B cell (primary cell): ENCODE measurements at regions not wholly inside any gene's neighbourhood (a gene's known extent, or its start where the extent isn't known, plus 50 kb on each side); places are given as distances from the start of the nearest gene placed in this dataset.

Source experiments
- ATAC-seq: fragments of 200-7000 bp; cut with Tn5 transposase; one replicate; pipeline ENCODE4 v1.10.0; 2021; ENCODE audit warnings: low read depth, mild to moderate bottlenecking, moderate number of reproducible peaks, moderate library complexity
- CTCF ChIA-PET: fragments of 350-600 bp; sonication (Branson Sonifier 250); formaldehyde crosslinking; loops from one replicate; lab custom pipeline; 2021; ENCODE audit warnings: antibody characterized with exemption, inconsistent platforms; lab: Charles Lee
- POLR2A ChIA-PET: fragments of 350-600 bp; sonication (Branson Sonifier 250); formaldehyde crosslinking; loops from one replicate; lab custom pipeline; 2021; ENCODE audit warnings: antibody characterized with exemption; lab: Charles Lee
- DNase-seq: peaks from one replicate; pipeline ENCODE4 v3.0.0; 2013
- H2AFZ ChIP-seq: 2 replicates; pipeline ENCODE4 v1.6.1; 2012; ENCODE audit warnings: mild to moderate bottlenecking, low read depth, low read length; ENCODE audit not compliant: insufficient read depth, poor library complexity, severe bottlenecking
- H3K27ac ChIP-seq, 2 donors: 1 replicate in 1 of 2; 2 replicates in 1 of 2; pipeline ENCODE4 v1.5.1; 2012 to 2013; ENCODE audit warnings: low read length in 2 of 2, mild to moderate bottlenecking in 2 of 2, moderate library complexity in 1 of 2
- H3K27me3 ChIP-seq, 4 experiments: fragments of 200-600 bp in 1 of 4; sonication (generic) in 1 of 4; replicated peaks in 1 of 4; 1 replicate in 2 of 4; 2 replicates in 2 of 4; pipeline versions ENCODE4 v1.6.1 to v1.7.0; 2013 to 2016; ENCODE audit warnings: low read length in 3 of 4, mild to moderate bottlenecking in 2 of 4, mixed read lengths in 1 of 4, moderate library complexity in 1 of 4; ENCODE audit not compliant: insufficient read depth in 4 of 4, control insufficient read depth in 3 of 4; ENCODE audit errors: control extremely low read depth in 1 of 4
- H3K36me3 ChIP-seq, 2 experiments: replicated peaks in 1 of 2; 1 replicate in 1 of 2; 2 replicates in 1 of 2; pipeline versions ENCODE4 v1.6.1 to v1.7.1; 2013; ENCODE audit warnings: low read length in 1 of 2; ENCODE audit not compliant: insufficient read depth in 2 of 2, control insufficient read depth in 1 of 2; ENCODE audit errors: control extremely low read depth in 1 of 2, extremely low read depth in 1 of 2
- H3K4me1 ChIP-seq, 2 donors: fragments of 200-600 bp in 1 of 2; sonication (generic) in 1 of 2; 1 replicate in 1 of 2; 2 replicates in 1 of 2; pipeline versions ENCODE4 v1.5.1 to v1.6.1; 2013 to 2017; ENCODE audit warnings: low read length in 2 of 2; ENCODE audit not compliant: control insufficient read depth in 2 of 2, insufficient read depth in 2 of 2
- H3K4me2 ChIP-seq: replicated peaks from 2 replicates; pipeline ENCODE3; 2012; ENCODE audit warnings: mild to moderate bottlenecking, low read depth, low read length; ENCODE audit not compliant: poor library complexity, severe bottlenecking
- H3K4me3 ChIP-seq, 5 experiments: fragments of 200-600 bp in 1 of 5; sonication (generic) in 1 of 5; 1 replicate in 3 of 5; 2 replicates in 2 of 5; pipeline versions ENCODE4 v1.5.1 to v1.7.0; 2011 to 2016; ENCODE audit warnings: low read length in 4 of 5, mild to moderate bottlenecking in 4 of 5, low read depth in 2 of 5, control low read depth in 1 of 5, moderate library complexity in 1 of 5; ENCODE audit not compliant: insufficient read depth in 1 of 5; ENCODE audit errors: control extremely low read depth in 1 of 5, extremely low read depth in 1 of 5
- H3K79me2 ChIP-seq: fragments of 200-600 bp; sonication (generic); one replicate; pipeline ENCODE4 v1.6.0; 2016; ENCODE audit warnings: low read length; ENCODE audit not compliant: control insufficient read depth, insufficient read depth
- H3K9ac ChIP-seq: fragments of 200-600 bp; sonication (generic); 2 replicates; pipeline ENCODE4 v1.6.1; 2017; ENCODE audit warnings: mild to moderate bottlenecking, low read length, moderate library complexity
- H3K9me3 ChIP-seq, 3 donors: one replicate each; pipeline versions ENCODE4 v1.6.1 to v1.7.1; 2013; ENCODE audit warnings: low read length in 2 of 3; ENCODE audit not compliant: control insufficient read depth in 2 of 3, insufficient read depth in 1 of 3; ENCODE audit errors: control extremely low read depth in 1 of 3
- H4K20me1 ChIP-seq: 2 replicates; pipeline ENCODE4 v1.6.0; 2012; ENCODE audit warnings: mild to moderate bottlenecking, low read length; ENCODE audit not compliant: insufficient read depth, control insufficient read depth, poor library complexity, severe bottlenecking
- H3K27ac Mint-ChIP-seq: one replicate; pipeline ENCODE4 v1.8.0; 2021; ENCODE audit warnings: mixed read lengths
- H3K27me3 Mint-ChIP-seq: one replicate; pipeline ENCODE4 v1.8.0; 2021; ENCODE audit warnings: mixed read lengths
- H3K4me1 Mint-ChIP-seq: one replicate; pipeline ENCODE4 v1.8.0; 2021; ENCODE audit warnings: mixed read lengths
- H3K4me3 Mint-ChIP-seq: one replicate; pipeline ENCODE4 v1.8.0; 2021; ENCODE audit warnings: mixed read lengths
- H3K9me3 Mint-ChIP-seq: one replicate; pipeline ENCODE4 v1.8.0; 2022; ENCODE audit warnings: mixed read lengths; ENCODE audit not compliant: insufficient read depth
- CTCF ChIP-seq: fragments of 200-600 bp; IDR thresholded peaks from one replicate; pipeline ENCODE4 v1.8.0; 2022; ENCODE audit warnings: antibody characterized with exemption, mild to moderate bottlenecking
- EZH2 ChIP-seq: IDR thresholded peaks from 2 replicates; pipeline ENCODE4 v1.6.1; 2012; ENCODE audit warnings: borderline replicate concordance, low read depth, mild to moderate bottlenecking, moderate library complexity, low read length; ENCODE audit not compliant: insufficient read depth, poor library complexity, severe bottlenecking
- WGBS: methylation state at CpG from one replicate; pipeline ENCODE4 v1.1.5; 2013; ENCODE audit warnings: missing lambda C conversion rate; ENCODE audit not compliant: insufficient coverage; 5-methylcytosine and 5-hydroxymethylcytosine counted together
- intact Hi-C: fragments of 100-400 bp; cut with micrococcal nuclease; formaldehyde crosslinking; loops from one replicate; pipeline ENCODE4 v1.10.0; 2022

- H3K4me2 ChIP-seq: no peak overlapping the region
- Mint-ChIP-seq H3K4me3 (no peak overlapping the region), H3K27ac (no peak overlapping the region), H3K9me3 (no peaks in the 10 kb centered on the region), H3K4me1 (no peaks in the 10 kb centered on the region), H3K27me3 (peaks cover 24% of the 10 kb centered on the region)
- H3K27me3 ChIP-seq: peaks cover 0 to 2% (median 0%) of the 10 kb centered on the region in 4 experiments
- H3K36me3 ChIP-seq: no peaks in the 10 kb centered on the region
- H3K79me2 ChIP-seq: no peaks in the 10 kb centered on the region
- H3K4me1 ChIP-seq: no peaks in the 10 kb centered on the region
- 100% methylated on average over 3 of the region's 5 CpGs for WGBS
- CTCF ChIA-PET: no interaction called here
- POLR2A ChIA-PET: no interaction called here
- no peaks in the 10 kb centered on the region for H3K9me3 ChIP-seq
- H3K9ac ChIP-seq: no peak overlapping the region
- DNase-seq: no peak
- no peak overlapping the region for H3K4me3 ChIP-seq
- H4K20me1 ChIP-seq: no peaks in the 10 kb centered on the region
- TF ChIP-seq CTCF (no peak), EZH2 (no peak)
- intact Hi-C loops: no loop called here
- no peak overlapping the region for H3K27ac ChIP-seq
- no peak overlapping the region for H2AFZ ChIP-seq
- ATAC-seq: no peak
Measured at GRCh38 chr17:51401279-51401678, 140.9 kb downstream of the UTP18 start.

- Histone ChIP-seq H3K9ac (no peak overlapping the region), H2AFZ (no peak overlapping the region), H3K27ac (no peak overlapping the region), H3K27me3 (peaks cover 0 to 4% (median 1%) of the 10 kb centered on the region in 4 experiments), H3K79me2 (no peaks in the 10 kb centered on the region), H3K4me1 (no peaks in the 10 kb centered on the region), H4K20me1 (no peaks in the 10 kb centered on the region), H3K36me3 (no peaks in the 10 kb centered on the region), H3K9me3 (no peaks in the 10 kb centered on the region), H3K4me2 (no peak overlapping the region), H3K4me3 (no peak overlapping the region)
- TF ChIP-seq CTCF (no peak), EZH2 (no peak)
- Mint-ChIP-seq H3K27me3 (peaks cover 29% of the 10 kb centered on the region), H3K9me3 (no peaks in the 10 kb centered on the region), H3K4me3 (no peak overlapping the region), H3K27ac (no peak overlapping the region), H3K4me1 (no peaks in the 10 kb centered on the region)
- DNase-seq (no peak), ATAC-seq (no peak)
- intact Hi-C loops: no loop called here
- WGBS: 82% methylated on average over 1 of the region's 1 CpG
- CTCF ChIA-PET: no interaction called here
- POLR2A ChIA-PET: no interaction called here
Measured at GRCh38 chr17:51402899-51403298, 142.6 kb downstream of the UTP18 start.
